ENCODE measurements at regions not wholly inside any gene's neighbourhood (a gene's known extent, or its start where the extent isn't known, plus 50 kb on each side); places are given as distances from the start of the nearest gene placed in this dataset.

- TF ChIP-seq, protein P1, sequence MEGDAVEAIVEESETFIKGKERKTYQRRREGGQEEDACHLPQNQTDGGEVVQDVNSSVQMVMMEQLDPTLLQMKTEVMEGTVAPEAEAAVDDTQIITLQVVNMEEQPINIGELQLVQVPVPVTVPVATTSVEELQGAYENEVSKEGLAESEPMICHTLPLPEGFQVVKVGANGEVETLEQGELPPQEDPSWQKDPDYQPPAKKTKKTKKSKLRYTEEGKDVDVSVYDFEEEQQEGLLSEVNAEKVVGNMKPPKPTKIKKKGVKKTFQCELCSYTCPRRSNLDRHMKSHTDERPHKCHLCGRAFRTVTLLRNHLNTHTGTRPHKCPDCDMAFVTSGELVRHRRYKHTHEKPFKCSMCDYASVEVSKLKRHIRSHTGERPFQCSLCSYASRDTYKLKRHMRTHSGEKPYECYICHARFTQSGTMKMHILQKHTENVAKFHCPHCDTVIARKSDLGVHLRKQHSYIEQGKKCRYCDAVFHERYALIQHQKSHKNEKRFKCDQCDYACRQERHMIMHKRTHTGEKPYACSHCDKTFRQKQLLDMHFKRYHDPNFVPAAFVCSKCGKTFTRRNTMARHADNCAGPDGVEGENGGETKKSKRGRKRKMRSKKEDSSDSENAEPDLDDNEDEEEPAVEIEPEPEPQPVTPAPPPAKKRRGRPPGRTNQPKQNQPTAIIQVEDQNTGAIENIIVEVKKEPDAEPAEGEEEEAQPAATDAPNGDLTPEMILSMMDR (IDR thresholded peaks at IDR 0.05; ENCODE audit: low read depth, low read length) = no peak
- no peak for DNase-seq (ENCODE audit: extremely low read depth, low read depth)
Measured at GRCh38 chr5:174295702-174296436, 250.4 kb downstream of the NSG2 start.

GRCh38 chr5:174300118-174300940, 254.8 kb downstream of the NSG2 start:
- DNase-seq (ENCODE audit: extremely low read depth, low read depth) = no peak
- TF ChIP-seq, protein P1 (IDR thresholded peaks at IDR 0.05; ENCODE audit: low read depth, low read length) = no peak

- no peak for DNase-seq (ENCODE audit: extremely low read depth, low read depth)
- TF ChIP-seq, protein P1 (IDR thresholded peaks at IDR 0.05; ENCODE audit: low read depth, low read length) = no peak
Measured at GRCh38 chr5:174300941-174301761, 255.6 kb downstream of the NSG2 start.

DNA sequence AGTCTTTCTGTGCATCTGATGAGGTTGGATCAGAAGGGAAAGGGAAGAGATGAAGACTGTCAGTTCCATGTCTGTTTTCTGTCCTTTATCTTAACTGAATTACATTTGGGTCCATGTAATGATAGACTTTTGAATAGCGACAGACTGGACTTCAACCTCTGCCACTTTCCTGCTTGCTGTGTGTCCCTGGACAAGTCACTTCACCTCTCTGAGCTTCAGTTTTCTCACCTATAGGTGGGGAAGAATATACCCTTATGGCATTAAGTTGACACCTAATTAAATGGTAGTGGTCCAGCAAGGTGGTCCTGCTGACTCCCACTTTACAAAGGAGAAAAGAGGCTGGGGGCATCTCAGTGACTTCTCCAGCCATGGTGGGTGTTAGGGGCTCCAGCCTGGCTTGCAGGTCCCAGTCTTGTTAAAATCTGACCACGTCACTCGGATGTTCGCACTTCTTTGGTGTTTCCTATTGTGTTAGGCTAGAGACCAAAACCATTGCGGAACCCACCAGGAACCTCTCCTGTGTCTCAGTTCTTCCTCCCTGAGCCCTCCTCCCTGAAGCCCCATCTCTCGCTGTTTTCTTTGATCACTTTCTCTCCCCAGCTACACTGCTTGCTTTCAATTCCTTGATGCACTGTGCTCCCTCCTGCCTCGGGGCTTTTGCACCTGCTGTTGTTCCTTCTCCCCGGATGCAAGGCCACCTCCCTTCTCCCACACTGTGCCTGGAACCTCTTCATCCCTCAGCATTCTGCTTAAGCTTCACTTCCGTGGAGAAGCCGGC, 256.5 kb downstream of the NSG2 start:
- TF ChIP-seq, protein P1 (IDR thresholded peaks at IDR 0.05; ENCODE audit: low read depth, low read length) = no peak

DNA sequence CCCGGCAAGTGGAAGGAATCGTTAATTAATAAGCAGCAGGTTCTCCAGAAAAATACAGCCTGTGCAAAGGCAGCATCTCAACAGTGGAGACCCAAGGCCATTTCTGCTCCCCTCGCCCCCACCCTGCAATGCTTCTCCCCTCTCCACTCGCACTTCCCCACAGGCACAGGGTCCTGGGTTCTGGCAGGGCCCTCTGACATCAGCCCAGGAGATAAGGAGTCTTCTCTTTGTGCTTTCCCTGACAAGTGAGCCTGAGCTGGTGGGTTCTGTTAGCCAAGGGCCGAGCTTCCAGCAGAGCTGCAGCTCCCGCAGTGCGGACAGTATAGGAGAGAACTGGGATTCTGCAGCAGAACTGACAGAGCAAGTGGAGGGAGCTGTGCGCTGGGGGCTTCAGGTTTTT, 257.5 kb downstream of the NSG2 start:
- no peak for DNase-seq (ENCODE audit: extremely low read depth, low read depth)
- TF ChIP-seq, protein P1 (IDR thresholded peaks at IDR 0.05; ENCODE audit: low read depth, low read length) = no peak

More for the DNA sequence above, 256.5 kb downstream of the NSG2 start:
- DNase-seq (ENCODE audit: extremely low read depth, low read depth) = no peak

- TF ChIP-seq, protein P1 (IDR thresholded peaks at IDR 0.05; ENCODE audit: low read depth, low read length) = no peak
- no peak for DNase-seq (ENCODE audit: extremely low read depth, low read depth)
Measured at GRCh38 chr5:174303437-174304045, 258.0 kb downstream of the NSG2 start.

Data from AG09319 (cell line).